ENCODE measurements at regions not wholly inside any gene's neighbourhood (a gene's known extent, or its start where the extent isn't known, plus 50 kb on each side); places are given as distances from the start of the nearest gene placed in this dataset.
A peak's percentile ranks its signal among the peaks of the same experiment; 100 is the strongest.

- Histone ChIP-seq H3K27me3 (ENCODE audit: insufficient read depth, poor library complexity, severe bottlenecking) (no peaks in the 10 kb centered on the region), H3K36me3 (ENCODE audit: low read depth) (no peaks in the 10 kb centered on the region), H3K27ac (ENCODE audit: poor library complexity, severe bottlenecking) (no peak overlapping the region), H3K4me3 (ENCODE audit: severe bottlenecking) (no peak overlapping the region), H3K9me3 (ENCODE audit: severe bottlenecking) (no peaks in the 10 kb centered on the region), H3K4me1 (ENCODE audit: insufficient read depth, poor library complexity, severe bottlenecking) (no peaks in the 10 kb centered on the region)
- no peak for ATAC-seq (ENCODE audit: low read depth)
- no peak for DNase-seq (ENCODE audit: low spot score)
- no peak for TF ChIP-seq CTCF (IDR thresholded peaks at IDR 0.05; ENCODE audit: poor library complexity, severe bottlenecking)
Measured at GRCh38 chr2:11907190-11907589, 160.8 kb downstream of the LPIN1 start.

- no peak for TF ChIP-seq CTCF (IDR thresholded peaks at IDR 0.05; ENCODE audit: poor library complexity, severe bottlenecking)
- DNase-seq (ENCODE audit: low spot score) (no peak), ATAC-seq (ENCODE audit: low read depth) (no peak)
- Histone ChIP-seq H3K36me3 (ENCODE audit: low read depth) (no peaks in the 10 kb centered on the region), H3K4me3 (ENCODE audit: severe bottlenecking) (no peak overlapping the region), H3K27ac (ENCODE audit: poor library complexity, severe bottlenecking) (no peak overlapping the region), H3K27me3 (ENCODE audit: insufficient read depth, poor library complexity, severe bottlenecking) (no peaks in the 10 kb centered on the region), H3K4me1 (ENCODE audit: insufficient read depth, poor library complexity, severe bottlenecking) (no peaks in the 10 kb centered on the region), H3K9me3 (ENCODE audit: severe bottlenecking) (peaks cover 4% of the 10 kb centered on the region)
Measured at GRCh38 chr2:11910971-11911370, 164.5 kb downstream of the LPIN1 start.

- no peak for TF ChIP-seq CTCF (IDR thresholded peaks at IDR 0.05; ENCODE audit: poor library complexity, severe bottlenecking)
- DNase-seq (ENCODE audit: low spot score) = no peak
- peaks cover 4% of the 10 kb centered on the region for H3K9me3 ChIP-seq (ENCODE audit: severe bottlenecking)
- no peaks in the 10 kb centered on the region for H3K4me1 ChIP-seq (ENCODE audit: insufficient read depth, poor library complexity, severe bottlenecking)
- no peaks in the 10 kb centered on the region for H3K27me3 ChIP-seq (ENCODE audit: insufficient read depth, poor library complexity, severe bottlenecking)
- no peak for ATAC-seq (ENCODE audit: low read depth)
- H3K27ac ChIP-seq (ENCODE audit: poor library complexity, severe bottlenecking) = no peak overlapping the region
- no peak overlapping the region for H3K4me3 ChIP-seq (ENCODE audit: severe bottlenecking)
- H3K36me3 ChIP-seq (ENCODE audit: low read depth) = no peaks in the 10 kb centered on the region
Measured at GRCh38 chr2:11912980-11913379, 166.5 kb downstream of the LPIN1 start.

- TF ChIP-seq CTCF (IDR thresholded peaks at IDR 0.05; ENCODE audit: poor library complexity, severe bottlenecking) = no peak
Measured at GRCh38 chr2:11914455-11914854, 168.0 kb downstream of the LPIN1 start.

GRCh38 chr2:11915650-11916049, 169.2 kb downstream of the LPIN1 start:
- no peak overlapping the region for H3K27ac ChIP-seq (ENCODE audit: poor library complexity, severe bottlenecking)
- peaks cover 4% of the 10 kb centered on the region for H3K9me3 ChIP-seq (ENCODE audit: severe bottlenecking)
- DNase-seq (ENCODE audit: low spot score) (no peak), ATAC-seq (ENCODE audit: low read depth) (no peak)
- no peaks in the 10 kb centered on the region for H3K36me3 ChIP-seq (ENCODE audit: low read depth)
- no peaks in the 10 kb centered on the region for H3K4me1 ChIP-seq (ENCODE audit: insufficient read depth, poor library complexity, severe bottlenecking)
- no peaks in the 10 kb centered on the region for H3K27me3 ChIP-seq (ENCODE audit: insufficient read depth, poor library complexity, severe bottlenecking)
- H3K4me3 ChIP-seq (ENCODE audit: severe bottlenecking) = no peak overlapping the region
- no peak for TF ChIP-seq CTCF (IDR thresholded peaks at IDR 0.05; ENCODE audit: poor library complexity, severe bottlenecking)

More at GRCh38 chr2:11914455-11914854, 168.0 kb downstream of the LPIN1 start:
- Histone ChIP-seq H3K4me3 (ENCODE audit: severe bottlenecking) (no peak overlapping the region), H3K4me1 (ENCODE audit: insufficient read depth, poor library complexity, severe bottlenecking) (no peaks in the 10 kb centered on the region), H3K9me3 (ENCODE audit: severe bottlenecking) (peaks cover 4% of the 10 kb centered on the region), H3K36me3 (ENCODE audit: low read depth) (no peaks in the 10 kb centered on the region), H3K27ac (ENCODE audit: poor library complexity, severe bottlenecking) (no peak overlapping the region), H3K27me3 (ENCODE audit: insufficient read depth, poor library complexity, severe bottlenecking) (no peaks in the 10 kb centered on the region)
- peak; percentile 94 for ATAC-seq (ENCODE audit: low read depth)
- DNase-seq (ENCODE audit: low spot score) = no peak
